ENCODE measurements at regions not wholly inside any gene's neighbourhood (a gene's known extent, or its start where the extent isn't known, plus 50 kb on each side); places are given as distances from the start of the nearest gene placed in this dataset.

- H3K27ac ChIP-seq (ENCODE audit: extremely low read depth, low read depth, low read length): no peak overlapping the region
- H3K9me3 ChIP-seq (ENCODE audit: control insufficient read depth, insufficient read depth, low read depth, low read length): no peaks in the 10 kb centered on the region
- H3K4me3 ChIP-seq (ENCODE audit: low read depth, low read length): no peak overlapping the region
- ChIA-PET CTCF (interaction anchor here (0.6 to 0.9 kb wide), 4 partner anchors 77 to 281 kb away, joined by 3 read pairs; no protein-coding TSS in a partner anchor), POLR2A (no interaction called here)
- H3K36me3 ChIP-seq (ENCODE audit: control insufficient read depth in 2 of 2, insufficient read depth in 1 of 2, low read length in 2 of 2): no peaks in the 10 kb centered on the region
- TF ChIP-seq ZNF211 (tag by site-specific recombination; IDR thresholded peaks at IDR 0.05; ENCODE audit: low read depth) (0 out of 2 replicates have a peak, but pooled peaks have one; percentile 17), ZNF324 (tag by site-specific recombination; IDR thresholded peaks at IDR 0.05) (no peak), ZNF544 (tag by site-specific recombination; IDR thresholded peaks at IDR 0.05) (0 out of 2 replicates have a peak, but pooled peaks have one; percentile 19), ZNF366 (tag by site-specific recombination; conservative IDR thresholded peaks at IDR 0.05) (peak; percentile 83)
- peaks cover 10% of the 10 kb centered on the region for H3K4me1 ChIP-seq (ENCODE audit: control insufficient read depth, insufficient read depth, low read length)
Measured at GRCh38 chr21:37982496-37983318, 66.5 kb upstream of the KCNJ6 start.

- Histone ChIP-seq H3K9me3 (ENCODE audit: control insufficient read depth, insufficient read depth, low read depth, low read length) (no peaks in the 10 kb centered on the region), H3K36me3 (ENCODE audit: control insufficient read depth in 2 of 2, insufficient read depth in 1 of 2, low read length in 2 of 2) (no peaks in the 10 kb centered on the region), H3K4me1 (ENCODE audit: control insufficient read depth, insufficient read depth, low read length) (peaks cover 10% of the 10 kb centered on the region), H3K4me3 (ENCODE audit: low read depth, low read length) (no peak overlapping the region), H3K27ac (ENCODE audit: extremely low read depth, low read depth, low read length) (no peak overlapping the region)
- TF ChIP-seq ZNF639 (tag by site-specific recombination; IDR thresholded peaks at IDR 0.05): no peak
- TF ChIP-seq ZNF398 (tag by site-specific recombination; IDR thresholded peaks at IDR 0.05): no peak
- no peak for TF ChIP-seq ZNF221 (tag by site-specific recombination; IDR thresholded peaks at IDR 0.05; ENCODE audit: borderline replicate concordance)
- TF ChIP-seq ZFP69B (tag by site-specific recombination; IDR thresholded peaks at IDR 0.05): no peak
- no peak for TF ChIP-seq ZNF214 (tag by site-specific recombination; IDR thresholded peaks at IDR 0.05; ENCODE audit: borderline replicate concordance)
- TF ChIP-seq HIC1 (tag by site-specific recombination; IDR thresholded peaks at IDR 0.05): no peak
- TF ChIP-seq ZNF19 (tag by site-specific recombination; IDR thresholded peaks at IDR 0.05; ENCODE audit: low read depth): no peak
- ChIA-PET CTCF (interaction anchor here (0.6 to 0.9 kb wide), 3 partner anchors 78 to 173 kb away, joined by 3 to 5 read pairs (median 3); no protein-coding TSS in a partner anchor), POLR2A (no interaction called here)
Measured at GRCh38 chr21:37983336-37984095, 67.3 kb upstream of the KCNJ6 start.

GRCh38 chr21:37984416-37984815, 68.2 kb upstream of the KCNJ6 start:
- TF ChIP-seq ZFP37 (tag by site-specific recombination; IDR thresholded peaks at IDR 0.05): no peak
- no peak for TF ChIP-seq ZBTB44 (tag by site-specific recombination; IDR thresholded peaks at IDR 0.05)
- no peak for TF ChIP-seq ZNF645 (tag by site-specific recombination; IDR thresholded peaks at IDR 0.05)
- no peak for TF ChIP-seq ZNF404 (tag by site-specific recombination; IDR thresholded peaks at IDR 0.05)
- peaks cover 10% of the 10 kb centered on the region for H3K4me1 ChIP-seq (ENCODE audit: control insufficient read depth, insufficient read depth, low read length)
- no peaks in the 10 kb centered on the region for H3K9me3 ChIP-seq (ENCODE audit: control insufficient read depth, insufficient read depth, low read depth, low read length)
- no peak overlapping the region for H3K4me3 ChIP-seq (ENCODE audit: low read depth, low read length)
- ChIA-PET POLR2A (no interaction called here), CTCF (interaction anchor here (0.6 kb wide), 1 partner anchor 68 kb away, joined by 3 read pairs; the partner anchor contains the start of gene KCNJ6)
- H3K27ac ChIP-seq (ENCODE audit: extremely low read depth, low read depth, low read length): no peak overlapping the region
- H3K36me3 ChIP-seq (ENCODE audit: control insufficient read depth in 2 of 2, insufficient read depth in 1 of 2, low read length in 2 of 2): no peaks in the 10 kb centered on the region
